Erythroblast (primary cell): ENCODE measurements at regions not wholly inside any gene's neighbourhood (a gene's known extent, or its start where the extent isn't known, plus 50 kb on each side); places are given as distances from the start of the nearest gene placed in this dataset.

ENCODE experiments used
- GATA1 ChIP-seq: IDR thresholded peaks from 2 replicates; pipeline ENCODE4 v1.6.1; 2011; ENCODE audit warnings: low read depth, mild to moderate bottlenecking, control low read depth, low read length, moderate library complexity
- POLR2A ChIP-seq: IDR thresholded peaks from 2 replicates; pipeline ENCODE4 v1.6.1; 2011; ENCODE audit warnings: mild to moderate bottlenecking, low read length

DNA sequence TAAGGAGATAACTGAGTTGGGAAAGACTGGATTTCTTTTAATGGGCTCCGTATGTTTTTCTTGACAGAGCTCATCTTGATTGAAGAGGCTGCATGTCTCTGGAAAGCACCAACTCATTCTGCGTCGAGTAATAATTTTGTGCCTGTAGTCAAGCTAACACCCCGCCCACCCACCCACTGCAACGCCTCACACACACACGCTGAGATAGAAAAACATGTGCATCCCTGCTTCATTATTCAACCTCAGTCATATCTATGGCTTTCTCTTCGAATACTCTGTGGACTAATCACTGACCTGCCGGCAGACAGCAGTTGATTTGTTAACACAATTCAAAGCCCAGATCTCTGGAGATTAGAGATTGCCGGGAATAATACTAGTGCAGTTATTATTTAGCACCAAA, 220.2 kb upstream of the TOM1L1 start:
- TF ChIP-seq POLR2A (no peak), GATA1 (no peak)
